Ramos (cell line): ENCODE measurements at regions not wholly inside any gene's neighbourhood (a gene's known extent, or its start where the extent isn't known, plus 50 kb on each side); places are given as distances from the start of the nearest gene placed in this dataset.
"Not testable (repeated sequence)": the region's sequence is repeated elsewhere in the genome, so short reads cannot be mapped to it uniquely, and the experiment has no call there.

ENCODE experiments used
- in situ Hi-C: fragments of 300-500 bp; cut with MboI; formaldehyde crosslinking; loops from one replicate; pipeline ENCODE4 v1.14.3; 2022; ENCODE audit warnings: low sequenced_read_pairs; ENCODE audit not compliant: unreplicated experiment

GRCh38 chr18:22499421-22499820 lies 81.7 kb upstream of the CTAGE1 start:
- in situ Hi-C loops, result no loop called here

GRCh38 chr18:22503803-22504202 lies 86.1 kb upstream of the CTAGE1 start:
- in situ Hi-C loops, result loop anchor here (25.0 kb wide), 1 partner anchor 92 kb away; the partner anchor contains the start of gene CTAGE1

- in situ Hi-C loops, result loop anchor here (25.0 kb wide), 1 partner anchor 92 kb away; the partner anchor contains the start of gene CTAGE1
These were observed 86.7 kb upstream of the CTAGE1 start for GRCh38 chr18:22504251-22505030.

GRCh38 chr18:22505141-22505591 lies 87.5 kb upstream of the CTAGE1 start:
- in situ Hi-C loops, result loop anchor here (25.0 kb wide), 1 partner anchor 93 kb away; the partner anchor contains the start of gene CTAGE1

- in situ Hi-C loops, result loop anchor here (25.0 kb wide), 1 partner anchor 95 kb away; the partner anchor contains the start of gene CTAGE1
These were observed 89.3 kb upstream of the CTAGE1 start for GRCh38 chr18:22507055-22507454.

- in situ Hi-C loops, result loop anchor here (25.0 kb wide), 1 partner anchor 97 kb away; the partner anchor contains the start of gene CTAGE1
These were observed 91.7 kb upstream of the CTAGE1 start for GRCh38 chr18:22509423-22509822.

DNA sequence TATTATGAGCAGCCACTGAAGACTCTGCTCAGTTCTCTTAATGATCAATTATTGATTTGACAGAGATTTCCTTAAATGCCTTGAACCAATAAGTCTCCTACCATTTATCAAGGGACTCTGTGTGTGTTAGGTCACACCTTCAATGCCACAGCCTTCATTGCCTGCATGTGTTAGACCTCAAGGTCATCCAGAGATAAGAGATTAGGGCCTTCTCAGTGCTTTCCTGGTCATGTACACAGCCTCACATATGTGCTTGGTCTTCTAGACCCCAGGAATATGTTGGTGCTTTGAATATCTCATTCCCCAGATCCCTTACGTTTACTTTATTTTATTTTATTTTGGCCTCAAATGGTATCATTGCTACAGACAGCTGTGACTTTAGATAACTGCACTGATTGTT lies 93.0 kb upstream of the CTAGE1 start:
- in situ Hi-C loops, result loop anchor here (25.0 kb wide), 1 partner anchor 98 kb away; the partner anchor contains the start of gene CTAGE1

- in situ Hi-C loops, result loop anchor here (25.0 kb wide), 1 partner anchor 102 kb away; the partner anchor contains the start of gene CTAGE1
These were observed 96.2 kb upstream of the CTAGE1 start for GRCh38 chr18:22513721-22514481.

DNA sequence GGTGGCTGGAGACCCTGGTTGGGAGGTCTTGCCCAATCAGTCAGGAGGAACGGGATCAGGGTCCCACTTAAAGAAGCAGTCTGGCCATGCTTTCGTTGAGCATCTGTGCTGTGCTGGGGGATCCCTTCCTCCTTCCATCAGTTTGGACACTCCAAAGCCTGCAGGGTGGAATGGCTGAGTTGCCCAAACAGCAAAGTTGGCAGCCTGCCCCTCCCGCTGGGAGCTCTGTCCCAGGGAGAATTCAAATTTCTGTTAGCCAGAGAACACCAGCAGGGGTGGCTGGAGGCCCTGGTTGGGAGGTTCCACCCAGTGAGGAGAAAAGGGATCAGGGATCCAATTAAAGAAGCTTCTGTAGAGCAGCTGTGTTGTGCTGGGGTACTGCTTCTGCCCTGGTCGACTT lies 96.9 kb upstream of the CTAGE1 start:
- in situ Hi-C loops, result loop anchor here (25.0 kb wide), 1 partner anchor 102 kb away; the partner anchor contains the start of gene CTAGE1

DNA sequence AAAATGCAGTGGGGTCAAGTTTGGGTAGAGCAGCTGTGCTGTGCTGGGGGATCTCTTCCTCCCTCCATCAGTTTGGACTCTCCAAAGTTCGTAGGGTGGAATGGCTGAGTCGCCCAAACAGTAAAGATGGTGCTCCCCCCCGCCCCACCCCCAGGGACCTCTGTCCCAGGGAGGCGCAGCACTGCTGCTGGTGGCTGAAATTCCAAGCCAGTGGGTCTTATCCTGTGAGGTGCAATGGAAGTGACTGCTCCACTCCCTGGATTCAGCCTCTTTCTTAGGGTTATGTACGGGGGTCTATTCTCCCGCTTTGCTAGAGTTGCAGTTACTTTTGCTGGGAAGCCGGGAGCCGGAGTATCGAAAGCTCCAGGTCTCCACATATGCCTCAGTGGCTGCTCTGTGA lies 97.5 kb upstream of the CTAGE1 start:
- in situ Hi-C loops, result loop anchor here (25.0 kb wide), 1 partner anchor 103 kb away; the partner anchor contains the start of gene CTAGE1

GRCh38 chr18:22517356-22517755 lies 99.6 kb upstream of the CTAGE1 start:
- in situ Hi-C loops, result loop anchor here (25.0 kb wide), 1 partner anchor 105 kb away; the partner anchor contains the start of gene CTAGE1

- in situ Hi-C loops, result loop anchor here (25.0 kb wide), 1 partner anchor 109 kb away; the partner anchor contains the start of gene CTAGE1
These were observed 103.5 kb upstream of the CTAGE1 start for GRCh38 chr18:22521026-22521707.

GRCh38 chr18:22523481-22523880 lies 105.8 kb upstream of the CTAGE1 start:
- in situ Hi-C loops, result loop anchor here (25.0 kb wide), 1 partner anchor 111 kb away; the partner anchor contains the start of gene CTAGE1

GRCh38 chr18:22524783-22525182 lies 107.1 kb upstream of the CTAGE1 start:
- in situ Hi-C loops, result loop anchor here (25.0 kb wide), 1 partner anchor 112 kb away; the partner anchor contains the start of gene CTAGE1

GRCh38 chr18:22525313-22525712 lies 107.6 kb upstream of the CTAGE1 start:
- in situ Hi-C loops, result no loop called here

DNA sequence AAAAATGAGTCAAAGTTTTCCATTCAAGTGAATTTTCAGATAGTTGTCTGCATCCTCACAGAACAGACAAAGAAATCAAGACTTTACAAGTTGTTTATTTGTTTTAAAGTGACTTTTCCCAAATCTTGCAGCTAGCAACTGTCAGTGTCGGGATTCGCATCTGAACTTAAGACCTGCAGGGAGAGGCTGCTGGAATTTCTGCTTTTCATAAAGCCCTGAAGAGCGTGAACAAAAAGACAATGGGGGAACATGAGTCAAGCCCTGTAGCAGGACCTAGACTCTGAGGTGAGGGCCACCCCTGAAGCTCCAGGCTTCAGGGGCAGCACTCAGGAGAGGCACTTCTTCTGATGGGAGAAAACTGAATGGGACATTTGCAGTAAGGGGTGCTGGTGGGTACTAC lies 108.2 kb upstream of the CTAGE1 start:
- in situ Hi-C loops, result no loop called here

DNA sequence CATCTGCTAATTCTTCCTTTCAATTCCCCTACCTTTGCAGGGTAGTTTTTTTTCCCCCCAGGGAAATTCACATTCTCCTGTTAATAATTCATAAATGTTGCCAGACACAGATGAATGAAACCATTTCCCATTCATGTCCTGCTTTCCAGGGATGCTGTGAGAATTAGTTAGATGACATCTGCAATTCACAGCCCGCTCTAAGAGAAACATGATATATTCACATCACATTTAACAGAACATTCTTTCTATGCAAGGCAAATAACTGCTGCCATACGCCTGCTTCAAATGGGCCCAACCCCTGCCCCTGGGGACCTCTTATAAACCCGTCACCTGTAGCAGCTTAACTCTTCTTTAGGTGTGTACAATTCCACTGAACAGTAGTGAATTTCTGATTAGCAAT lies 110.6 kb upstream of the CTAGE1 start:
- in situ Hi-C loops, result no loop called here

DNA sequence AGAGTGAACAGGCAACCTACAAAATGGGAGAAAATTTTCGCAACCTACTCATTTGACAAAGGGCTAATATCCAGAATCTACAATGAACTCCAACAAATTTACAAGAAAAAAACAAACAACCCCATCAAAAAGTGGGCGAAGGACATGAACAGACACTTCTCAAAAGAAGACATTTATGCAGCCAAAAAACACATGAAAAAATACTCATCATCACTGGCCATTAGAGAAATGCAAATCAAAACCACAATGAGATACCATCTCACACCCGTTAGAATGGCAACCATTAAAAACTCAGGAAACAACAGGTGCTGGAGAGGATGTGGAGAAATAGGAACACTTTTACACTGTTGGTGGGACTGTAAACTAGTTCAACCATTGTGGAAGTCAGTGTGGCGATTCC lies 117.0 kb upstream of the CTAGE1 start:
- in situ Hi-C loops, result not testable (repeated sequence)

DNA sequence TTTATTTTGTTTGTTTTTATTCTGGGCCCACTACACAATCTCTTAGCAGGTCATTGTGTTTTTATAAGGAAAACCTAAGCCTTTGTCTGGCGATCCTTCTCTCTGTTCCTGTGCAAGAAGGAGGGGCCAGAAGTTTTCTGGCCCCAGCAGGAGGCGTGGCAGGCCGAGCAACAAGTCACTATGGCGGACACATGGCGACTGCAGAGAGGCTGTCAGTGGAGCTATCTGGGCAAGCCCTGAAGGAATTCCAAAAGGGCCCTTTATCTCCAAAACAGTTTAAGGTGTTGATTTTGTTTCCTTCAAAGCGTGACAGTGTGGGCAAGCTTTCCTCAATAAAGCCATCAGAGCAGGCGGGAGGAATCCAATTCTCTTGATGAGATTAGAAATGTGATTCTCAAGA lies 118.8 kb upstream of the CTAGE1 start:
- in situ Hi-C loops, result no loop called here

- in situ Hi-C loops, result no loop called here
These were observed 120.7 kb upstream of the CTAGE1 start for GRCh38 chr18:22538426-22538825.
